Activated naive CD4-positive, alpha-beta T cell treated with anti-CD3 and anti-CD28 coated beads for 36 hours (primary cell): ENCODE measurements at regions not wholly inside any gene's neighbourhood (a gene's known extent, or its start where the extent isn't known, plus 50 kb on each side); places are given as distances from the start of the nearest gene placed in this dataset.
"Not testable (repeated sequence)": the region's sequence is repeated elsewhere in the genome, so short reads cannot be mapped to it uniquely, and the experiment has no call there.

Experiments
- CTCF ChIA-PET: fragments of 350-600 bp; sonication (Branson Sonifier 250); formaldehyde crosslinking; loops from one replicate; lab custom pipeline; 2021; ENCODE audit warnings: antibody characterized with exemption; lab: Charles Lee
- DNase-seq: peaks from one replicate; pipeline ENCODE4 v3.0.0-alpha.2; 2020
- H3K27ac Mint-ChIP-seq: one replicate; pipeline ENCODE4 v1.8.0; 2021; ENCODE audit warnings: mild to moderate bottlenecking, mixed read lengths
- H3K27me3 Mint-ChIP-seq: one replicate; pipeline ENCODE4 v1.8.0; 2021; ENCODE audit warnings: low read depth, mixed read lengths
- H3K36me3 Mint-ChIP-seq: one replicate; pipeline ENCODE4 v1.8.0; 2021; ENCODE audit warnings: low read depth, mixed read lengths
- H3K4me1 Mint-ChIP-seq: one replicate; pipeline ENCODE4 v1.8.0; 2021; ENCODE audit warnings: low read depth, mixed read lengths
- H3K4me3 Mint-ChIP-seq: one replicate; pipeline ENCODE4 v1.8.0; 2021; ENCODE audit warnings: mild to moderate bottlenecking, moderate library complexity, mixed read lengths
- H3K9me3 Mint-ChIP-seq: one replicate; pipeline ENCODE4 v1.8.0; 2021; ENCODE audit warnings: mixed read lengths
- intact Hi-C: fragments of 100-400 bp; cut with micrococcal nuclease; formaldehyde crosslinking; loops from one replicate; pipeline ENCODE4 v1.15.1; 2023

- Mint-ChIP-seq H3K36me3 (no peaks in the 10 kb centered on the region), H3K9me3 (peaks cover 5% of the 10 kb centered on the region), H3K27me3 (no peaks in the 10 kb centered on the region), H3K4me3 (no peak overlapping the region), H3K27ac (no peak overlapping the region), H3K4me1 (no peaks in the 10 kb centered on the region)
- intact Hi-C loops, result no loop called here
- DNase-seq, result no peak
- CTCF ChIA-PET, result no interaction called here
Observed at GRCh38 chr15:95772982-95773381, 557.5 kb upstream of the NR2F2 start.

DNA sequence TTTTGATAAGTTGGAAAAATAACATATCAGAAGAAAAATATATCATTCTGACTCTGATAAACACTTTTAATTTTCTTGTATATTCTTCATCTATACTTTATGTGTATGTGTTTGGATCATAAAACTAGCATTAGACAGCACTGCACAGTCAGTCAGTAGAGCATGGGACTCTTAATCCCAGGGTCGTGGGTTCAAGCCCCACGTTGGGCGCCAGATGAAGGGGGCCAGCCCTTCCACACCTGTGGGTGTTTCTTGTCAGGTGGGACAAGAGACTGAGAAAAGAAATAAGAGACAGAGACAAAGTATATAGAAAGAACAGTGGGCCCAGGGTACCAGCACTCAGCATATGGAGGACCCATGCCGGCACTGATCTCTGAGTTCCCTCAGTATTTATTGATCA is 546.0 kb upstream of the NR2F2 start:
- Mint-ChIP-seq H3K9me3 (peaks cover 39% of the 10 kb centered on the region), H3K4me3 (no peak overlapping the region), H3K4me1 (no peaks in the 10 kb centered on the region), H3K27me3 (peaks cover 4% of the 10 kb centered on the region), H3K27ac (no peak overlapping the region), H3K36me3 (peaks cover 5% of the 10 kb centered on the region)
- CTCF ChIA-PET, result no interaction called here
- no peak for DNase-seq
- intact Hi-C loops, result loop anchor here (10.0 kb wide), 1 partner anchor 1450 kb away; no protein-coding TSS in a partner anchor

GRCh38 chr15:95785276-95785675 is 545.2 kb upstream of the NR2F2 start:
- H3K4me3 Mint-ChIP-seq, H3K27ac Mint-ChIP-seq, H3K4me1 Mint-ChIP-seq, DNase-seq, H3K27me3 Mint-ChIP-seq, CTCF ChIA-PET, H3K36me3 Mint-ChIP-seq: not testable (repeated sequence)
- peaks cover 39% of the 10 kb centered on the region for H3K9me3 Mint-ChIP-seq
- intact Hi-C loops, result loop anchor here (10.0 kb wide), 1 partner anchor 1450 kb away; no protein-coding TSS in a partner anchor

GRCh38 chr15:95793231-95793630 is 537.3 kb upstream of the NR2F2 start:
- CTCF ChIA-PET, result no interaction called here
- Mint-ChIP-seq H3K4me1 (no peaks in the 10 kb centered on the region), H3K27me3 (peaks cover 6% of the 10 kb centered on the region), H3K4me3 (no peak overlapping the region), H3K9me3 (no peaks in the 10 kb centered on the region), H3K27ac (no peak overlapping the region), H3K36me3 (no peaks in the 10 kb centered on the region)
- DNase-seq, result no peak
- intact Hi-C loops, result no loop called here

- no peak overlapping the region for H3K4me3 Mint-ChIP-seq
- DNase-seq, result no peak
- CTCF ChIA-PET, result no interaction called here
- H3K27ac Mint-ChIP-seq, result no peak overlapping the region
- no peaks in the 10 kb centered on the region for H3K36me3 Mint-ChIP-seq
- H3K9me3 Mint-ChIP-seq, result no peaks in the 10 kb centered on the region
- intact Hi-C loops, result no loop called here
- H3K4me1 Mint-ChIP-seq, result no peaks in the 10 kb centered on the region
- H3K27me3 Mint-ChIP-seq, result peaks cover 2% of the 10 kb centered on the region
Observed at GRCh38 chr15:95795386-95795785, 535.1 kb upstream of the NR2F2 start.

DNA sequence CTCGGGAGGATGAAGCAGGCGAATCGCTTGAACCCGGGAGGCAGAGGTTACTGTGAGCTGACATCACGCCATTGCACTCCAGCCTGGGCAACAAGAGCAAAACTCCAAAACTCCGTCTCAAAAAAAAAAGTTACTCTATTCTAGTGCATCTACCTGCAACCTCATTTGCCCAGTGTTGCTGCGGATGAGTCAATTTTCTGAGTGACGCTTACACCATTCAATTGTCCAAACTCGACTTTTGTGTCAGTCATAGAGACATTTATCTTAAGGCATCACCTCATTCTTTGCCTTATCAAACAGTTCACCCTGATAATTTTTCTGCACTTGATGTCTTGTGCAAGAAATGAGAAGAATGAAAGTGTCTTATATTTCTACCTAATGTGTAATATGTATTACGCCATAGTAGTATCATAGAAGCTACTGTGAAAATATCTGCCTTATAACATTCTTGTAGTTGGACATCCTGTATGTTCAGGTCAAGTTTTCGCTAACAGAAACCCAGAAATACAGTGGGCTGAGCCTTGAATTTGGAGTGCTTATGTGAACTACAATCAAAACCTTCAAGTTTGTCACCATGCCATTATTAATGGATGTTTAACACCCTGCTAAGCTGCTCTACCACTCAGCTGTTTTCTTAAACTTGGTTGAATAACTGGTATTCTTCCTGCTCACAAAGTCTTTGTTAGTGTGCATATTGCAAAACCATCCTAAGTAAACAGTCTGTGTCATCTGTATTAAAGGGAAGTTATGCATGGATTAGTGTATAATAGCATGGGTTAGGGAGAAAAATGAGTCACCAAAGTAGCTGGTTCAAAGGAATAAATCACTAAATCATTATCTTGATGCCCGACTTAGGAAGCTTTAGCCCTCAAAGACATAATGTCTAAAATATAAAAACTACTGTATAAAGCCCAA is 531.0 kb upstream of the NR2F2 start:
- Mint-ChIP-seq H3K9me3 (no peaks in the 10 kb centered on the region), H3K27ac (no peak overlapping the region), H3K4me3 (no peak overlapping the region), H3K27me3 (peaks cover 2% of the 10 kb centered on the region), H3K36me3 (no peaks in the 10 kb centered on the region), H3K4me1 (peaks cover 2% of the 10 kb centered on the region)
- intact Hi-C loops, result no loop called here
- CTCF ChIA-PET, result no interaction called here
- DNase-seq, result no peak

DNA sequence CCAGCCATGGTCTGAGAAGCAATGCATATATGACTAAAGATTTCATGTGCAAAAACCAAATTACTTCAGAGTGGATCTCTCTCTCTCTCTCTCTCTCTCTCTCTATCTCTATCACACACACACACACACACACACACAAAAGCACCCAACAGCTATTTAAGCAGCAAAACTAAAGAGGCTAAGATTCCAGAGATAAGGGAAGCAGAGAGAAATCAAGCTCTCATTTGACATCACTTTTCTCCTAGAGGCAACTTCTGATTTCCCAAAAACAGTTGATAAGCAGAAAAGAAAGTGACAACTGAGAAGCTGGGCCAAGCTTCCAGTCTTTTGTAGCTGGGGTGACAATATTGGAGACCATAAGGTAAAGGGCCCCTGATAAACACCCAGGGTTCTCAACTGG is 526.0 kb upstream of the NR2F2 start:
- H3K27me3 Mint-ChIP-seq, result peaks cover 4% of the 10 kb centered on the region
- CTCF ChIA-PET, result no interaction called here
- peaks cover 4% of the 10 kb centered on the region for H3K9me3 Mint-ChIP-seq
- no peak for DNase-seq
- H3K4me3 Mint-ChIP-seq, result no peak overlapping the region
- H3K36me3 Mint-ChIP-seq, result no peaks in the 10 kb centered on the region
- H3K4me1 Mint-ChIP-seq, result peaks cover 2% of the 10 kb centered on the region
- intact Hi-C loops, result no loop called here
- H3K27ac Mint-ChIP-seq, result no peak overlapping the region

DNA sequence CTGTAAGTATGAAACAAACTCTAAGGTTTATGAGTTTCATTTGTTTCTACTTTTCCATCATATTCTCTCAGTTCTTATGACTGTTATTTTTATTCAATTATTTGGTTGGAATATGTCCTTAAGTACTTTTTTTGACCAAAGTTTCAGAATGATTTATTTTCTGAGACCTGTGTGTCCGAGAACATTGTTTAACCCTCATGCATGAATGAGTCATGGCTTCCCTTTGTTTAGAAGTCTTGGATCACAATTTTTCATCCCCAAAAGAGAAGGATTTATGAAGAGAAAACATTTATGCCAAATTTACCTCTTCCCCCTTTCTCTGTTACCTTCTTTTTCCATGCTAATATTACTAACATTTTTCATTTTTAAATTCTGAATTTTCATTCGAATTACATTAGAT is 518.0 kb upstream of the NR2F2 start:
- intact Hi-C loops, result no loop called here
- Mint-ChIP-seq H3K36me3 (no peaks in the 10 kb centered on the region), H3K4me3 (no peak overlapping the region), H3K27ac (no peak overlapping the region), H3K9me3 (no peaks in the 10 kb centered on the region), H3K27me3 (peaks cover 2% of the 10 kb centered on the region), H3K4me1 (no peaks in the 10 kb centered on the region)
- DNase-seq, result no peak
- CTCF ChIA-PET, result no interaction called here

DNA sequence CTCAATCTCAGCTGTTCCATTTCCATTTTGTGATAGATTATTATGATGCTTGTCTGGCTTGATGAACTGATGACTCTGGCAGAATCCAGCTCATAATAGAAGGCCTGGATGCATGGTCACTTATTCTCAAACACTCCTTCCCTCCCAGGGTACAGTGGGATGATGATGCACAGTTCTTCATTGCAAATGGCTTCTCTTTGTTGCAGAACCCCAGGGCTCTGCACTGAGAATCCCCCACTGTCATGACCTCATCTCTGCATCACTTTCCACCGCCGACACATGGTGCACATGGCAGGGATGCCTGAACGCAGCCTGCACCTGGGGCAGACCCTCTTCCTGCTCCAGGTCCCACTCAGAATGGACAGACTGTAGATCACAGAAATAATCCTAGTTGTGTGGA is 515.6 kb upstream of the NR2F2 start:
- Mint-ChIP-seq H3K4me3 (no peak overlapping the region), H3K9me3 (no peaks in the 10 kb centered on the region), H3K27me3 (no peaks in the 10 kb centered on the region), H3K27ac (no peak overlapping the region), H3K36me3 (no peaks in the 10 kb centered on the region), H3K4me1 (no peaks in the 10 kb centered on the region)
- intact Hi-C loops, result no loop called here
- CTCF ChIA-PET, result no interaction called here
- DNase-seq, result no peak

DNA sequence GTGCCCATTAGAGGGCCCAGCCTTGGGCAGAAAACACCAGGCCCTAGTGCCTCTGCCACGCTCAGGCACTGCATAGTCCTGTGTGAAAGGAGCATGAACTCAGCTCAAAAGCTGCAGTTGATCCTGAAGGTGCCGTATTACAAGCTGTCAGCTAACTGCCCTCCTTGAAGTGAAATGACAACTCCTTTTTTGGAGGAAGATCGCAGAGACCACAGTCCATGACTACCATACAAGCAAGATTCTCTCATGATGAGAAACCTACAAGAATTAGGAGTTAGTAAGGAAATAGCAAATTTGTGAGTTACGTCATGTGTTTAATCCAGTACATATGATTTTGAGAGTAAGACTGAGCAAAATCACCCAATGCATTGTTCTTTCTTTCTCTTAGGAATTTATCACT is 513.9 kb upstream of the NR2F2 start:
- CTCF ChIA-PET, result no interaction called here
- Mint-ChIP-seq H3K4me3 (no peak overlapping the region), H3K9me3 (no peaks in the 10 kb centered on the region), H3K27me3 (no peaks in the 10 kb centered on the region), H3K36me3 (no peaks in the 10 kb centered on the region), H3K4me1 (no peaks in the 10 kb centered on the region), H3K27ac (no peak overlapping the region)
- intact Hi-C loops, result no loop called here
- DNase-seq, result no peak

- Mint-ChIP-seq H3K27me3 (no peaks in the 10 kb centered on the region), H3K4me1 (no peaks in the 10 kb centered on the region), H3K9me3 (no peaks in the 10 kb centered on the region), H3K27ac (no peak overlapping the region), H3K4me3 (no peak overlapping the region), H3K36me3 (no peaks in the 10 kb centered on the region)
- DNase-seq, result no peak
- intact Hi-C loops, result no loop called here
- CTCF ChIA-PET, result no interaction called here
Observed at GRCh38 chr15:95822961-95823360, 507.5 kb upstream of the NR2F2 start.

GRCh38 chr15:95825208-95825607 is 505.3 kb upstream of the NR2F2 start:
- no peak overlapping the region for H3K27ac Mint-ChIP-seq
- H3K27me3 Mint-ChIP-seq, result no peaks in the 10 kb centered on the region
- no peak for DNase-seq
- no peak overlapping the region for H3K4me3 Mint-ChIP-seq
- CTCF ChIA-PET, result interaction anchor here (0.7 kb wide), 1 partner anchor 14 kb away, joined by 3 read pairs; no protein-coding TSS in a partner anchor
- no peaks in the 10 kb centered on the region for H3K36me3 Mint-ChIP-seq
- no peaks in the 10 kb centered on the region for H3K9me3 Mint-ChIP-seq
- intact Hi-C loops, result no loop called here
- H3K4me1 Mint-ChIP-seq, result no peaks in the 10 kb centered on the region
